ACHN (cell line): ENCODE measurements at regions not wholly inside any gene's neighbourhood (a gene's known extent, or its start where the extent isn't known, plus 50 kb on each side); places are given as distances from the start of the nearest gene placed in this dataset.

Source experiments
- DNase-seq: peaks from one replicate; pipeline ENCODE4 v3.0.0-alpha.2; 2015
- in situ Hi-C: cut with HindIII; loops from 2 replicates; pipeline ENCODE4 v1.10.0; 2017; ENCODE audit warnings: low sequenced_read_pairs, low pct_ligation_motif_present, low pct_unique_long_range_greater_than_20kb

DNA sequence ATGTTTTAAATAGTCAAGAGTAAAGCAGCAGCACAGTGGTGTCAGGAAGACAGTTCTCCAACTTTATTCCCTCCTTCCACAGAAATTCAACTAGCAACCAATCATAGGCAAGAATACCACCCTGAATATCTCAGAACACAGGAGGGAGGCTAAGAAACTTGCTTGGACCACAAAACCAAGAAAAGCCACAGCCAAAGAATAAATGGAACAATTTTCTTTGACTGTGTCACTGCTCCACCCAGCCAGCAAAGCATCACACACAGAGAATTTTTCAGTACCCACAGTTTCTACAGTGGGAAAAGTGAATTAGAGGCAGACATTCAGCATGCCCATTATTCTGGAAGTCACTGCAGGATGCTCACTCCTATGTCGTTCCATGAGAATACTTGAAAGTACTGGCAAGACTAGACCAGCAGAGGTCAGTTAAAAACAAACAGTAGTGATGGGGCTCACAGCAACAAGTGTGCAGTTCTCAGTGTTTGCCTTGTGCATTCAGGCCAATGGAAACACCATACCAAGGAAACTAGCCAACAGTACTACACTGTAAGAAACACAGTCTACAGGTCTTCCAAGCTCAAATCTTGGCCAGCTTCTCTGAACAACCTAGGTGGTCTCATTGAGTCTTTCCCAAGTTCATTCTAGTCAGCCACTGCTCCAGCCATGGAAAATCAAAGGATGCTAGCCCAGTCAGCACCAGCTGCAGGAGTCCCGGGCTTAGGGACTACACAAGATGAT lies 56.8 kb upstream of the FOXG1 start:
- in situ Hi-C loops: no loop called here

More for the DNA sequence above, 56.8 kb upstream of the FOXG1 start:
- no peak for DNase-seq
